K562 (cell line): ENCODE measurements at regions not wholly inside any gene's neighbourhood (a gene's known extent, or its start where the extent isn't known, plus 50 kb on each side); places are given as distances from the start of the nearest gene placed in this dataset.

Experiments
- ATF1 ChIP-seq, 2 experiments: fragments of 450-650 bp in 1 of 2; IDR thresholded peaks; 2 replicates each; pipeline ENCODE4 v1.6.1; 2016; ENCODE audit warnings: missing compliant biosample characterization in 1 of 2, missing genetic modification characterization in 1 of 2
- CBFB ChIP-seq: sonication (generic); formaldehyde crosslinking; IDR thresholded peaks from 2 replicates; pipeline ENCODE4 v1.4.0; 2020; ENCODE audit warnings: mild to moderate bottlenecking, missing genetic modification reagents
- DIDO1 ChIP-seq: fragments of 450-650 bp; IDR thresholded peaks from 2 replicates; pipeline ENCODE4 v1.6.1; 2016; ENCODE audit warnings: low read depth, missing biosample characterization, missing genetic modification characterization
- ESRRB ChIP-seq: fragments of 250-450 bp; sonication (Bioruptor Pico); IDR thresholded peaks from 2 replicates; pipeline ENCODE4 v1.5.0; 2020; ENCODE audit warnings: mild to moderate bottlenecking, moderate library complexity, borderline replicate concordance
- RBM22 ChIP-seq: fragments of 200-400 bp; formaldehyde crosslinking; IDR thresholded peaks from 2 replicates; pipeline ENCODE4 v1.6.1; 2018; ENCODE audit warnings: low read length, low read depth; ENCODE audit not compliant: poor library complexity, severe bottlenecking
- TCF3 ChIP-seq: sonication (generic); formaldehyde crosslinking; IDR thresholded peaks from 2 replicates; pipeline ENCODE4 v1.4.0; 2020; ENCODE audit warnings: mild to moderate bottlenecking, missing genetic modification reagents
- TGIF2 ChIP-seq: sonication (generic); formaldehyde crosslinking; IDR thresholded peaks from 2 replicates; pipeline ENCODE4 v1.8.1; 2022; ENCODE audit warnings: mild to moderate bottlenecking, missing genetic modification reagents, moderate library complexity
- ZNF57 ChIP-seq: fragments of 450-650 bp; formaldehyde crosslinking; IDR thresholded peaks from 2 replicates; pipeline ENCODE4 v1.4.0; 2020; ENCODE audit warnings: mild to moderate bottlenecking, moderate library complexity
- ZNF76 ChIP-seq: fragments of 250-450 bp; sonication (Bioruptor Pico); IDR thresholded peaks from 2 replicates; pipeline ENCODE4 v1.4.0; 2020; ENCODE audit warnings: mild to moderate bottlenecking, moderate library complexity, borderline replicate concordance
- TF ChIP-seq, protein P1 (sequence below): fragments of 450-650 bp; IDR thresholded peaks from 2 replicates; pipeline ENCODE4 v1.6.1; 2016; ENCODE audit warnings: mild to moderate bottlenecking, moderate library complexity
- TF ChIP-seq, protein P2 (sequence below): fragments of 250-450 bp; sonication (Bioruptor Pico); IDR thresholded peaks from 2 replicates; pipeline ENCODE4 v1.8.0; 2021; ENCODE audit warnings: borderline replicate concordance, mild to moderate bottlenecking, moderate library complexity; ENCODE audit not compliant: poor library complexity, severe bottlenecking
- TF ChIP-seq, protein P3 (sequence below): fragments of 250-450 bp; sonication (Bioruptor Pico); IDR thresholded peaks from 2 replicates; pipeline ENCODE4 v1.5.1; 2021; ENCODE audit warnings: mild to moderate bottlenecking
- TF ChIP-seq, protein P4 (sequence below): IDR thresholded peaks from 2 replicates; pipeline ENCODE4 v1.6.1; 2011; ENCODE audit not compliant: insufficient read length; ENCODE audit errors: extremely low read depth

DNA sequence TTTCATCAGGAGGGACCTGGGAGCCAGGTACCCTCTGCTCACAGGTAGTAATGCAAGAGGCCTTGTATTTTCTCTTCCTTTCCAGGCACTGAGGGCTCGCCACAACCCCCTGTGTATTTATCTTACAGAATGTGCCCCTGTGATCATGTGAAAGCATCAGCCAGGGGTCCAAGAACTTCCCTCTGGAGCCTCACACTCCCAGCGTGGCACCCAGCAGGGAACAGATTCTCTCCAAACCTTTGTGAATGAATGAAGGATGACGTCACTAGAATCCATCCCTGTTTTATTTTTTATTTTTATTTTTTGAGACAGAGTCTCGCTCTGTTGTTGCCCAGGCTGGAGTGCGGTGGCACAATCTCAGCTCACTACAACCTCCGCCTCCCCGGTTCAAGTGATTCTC is 107.3 kb upstream of the IER5L start (continued):
- TF ChIP-seq, protein P1, sequence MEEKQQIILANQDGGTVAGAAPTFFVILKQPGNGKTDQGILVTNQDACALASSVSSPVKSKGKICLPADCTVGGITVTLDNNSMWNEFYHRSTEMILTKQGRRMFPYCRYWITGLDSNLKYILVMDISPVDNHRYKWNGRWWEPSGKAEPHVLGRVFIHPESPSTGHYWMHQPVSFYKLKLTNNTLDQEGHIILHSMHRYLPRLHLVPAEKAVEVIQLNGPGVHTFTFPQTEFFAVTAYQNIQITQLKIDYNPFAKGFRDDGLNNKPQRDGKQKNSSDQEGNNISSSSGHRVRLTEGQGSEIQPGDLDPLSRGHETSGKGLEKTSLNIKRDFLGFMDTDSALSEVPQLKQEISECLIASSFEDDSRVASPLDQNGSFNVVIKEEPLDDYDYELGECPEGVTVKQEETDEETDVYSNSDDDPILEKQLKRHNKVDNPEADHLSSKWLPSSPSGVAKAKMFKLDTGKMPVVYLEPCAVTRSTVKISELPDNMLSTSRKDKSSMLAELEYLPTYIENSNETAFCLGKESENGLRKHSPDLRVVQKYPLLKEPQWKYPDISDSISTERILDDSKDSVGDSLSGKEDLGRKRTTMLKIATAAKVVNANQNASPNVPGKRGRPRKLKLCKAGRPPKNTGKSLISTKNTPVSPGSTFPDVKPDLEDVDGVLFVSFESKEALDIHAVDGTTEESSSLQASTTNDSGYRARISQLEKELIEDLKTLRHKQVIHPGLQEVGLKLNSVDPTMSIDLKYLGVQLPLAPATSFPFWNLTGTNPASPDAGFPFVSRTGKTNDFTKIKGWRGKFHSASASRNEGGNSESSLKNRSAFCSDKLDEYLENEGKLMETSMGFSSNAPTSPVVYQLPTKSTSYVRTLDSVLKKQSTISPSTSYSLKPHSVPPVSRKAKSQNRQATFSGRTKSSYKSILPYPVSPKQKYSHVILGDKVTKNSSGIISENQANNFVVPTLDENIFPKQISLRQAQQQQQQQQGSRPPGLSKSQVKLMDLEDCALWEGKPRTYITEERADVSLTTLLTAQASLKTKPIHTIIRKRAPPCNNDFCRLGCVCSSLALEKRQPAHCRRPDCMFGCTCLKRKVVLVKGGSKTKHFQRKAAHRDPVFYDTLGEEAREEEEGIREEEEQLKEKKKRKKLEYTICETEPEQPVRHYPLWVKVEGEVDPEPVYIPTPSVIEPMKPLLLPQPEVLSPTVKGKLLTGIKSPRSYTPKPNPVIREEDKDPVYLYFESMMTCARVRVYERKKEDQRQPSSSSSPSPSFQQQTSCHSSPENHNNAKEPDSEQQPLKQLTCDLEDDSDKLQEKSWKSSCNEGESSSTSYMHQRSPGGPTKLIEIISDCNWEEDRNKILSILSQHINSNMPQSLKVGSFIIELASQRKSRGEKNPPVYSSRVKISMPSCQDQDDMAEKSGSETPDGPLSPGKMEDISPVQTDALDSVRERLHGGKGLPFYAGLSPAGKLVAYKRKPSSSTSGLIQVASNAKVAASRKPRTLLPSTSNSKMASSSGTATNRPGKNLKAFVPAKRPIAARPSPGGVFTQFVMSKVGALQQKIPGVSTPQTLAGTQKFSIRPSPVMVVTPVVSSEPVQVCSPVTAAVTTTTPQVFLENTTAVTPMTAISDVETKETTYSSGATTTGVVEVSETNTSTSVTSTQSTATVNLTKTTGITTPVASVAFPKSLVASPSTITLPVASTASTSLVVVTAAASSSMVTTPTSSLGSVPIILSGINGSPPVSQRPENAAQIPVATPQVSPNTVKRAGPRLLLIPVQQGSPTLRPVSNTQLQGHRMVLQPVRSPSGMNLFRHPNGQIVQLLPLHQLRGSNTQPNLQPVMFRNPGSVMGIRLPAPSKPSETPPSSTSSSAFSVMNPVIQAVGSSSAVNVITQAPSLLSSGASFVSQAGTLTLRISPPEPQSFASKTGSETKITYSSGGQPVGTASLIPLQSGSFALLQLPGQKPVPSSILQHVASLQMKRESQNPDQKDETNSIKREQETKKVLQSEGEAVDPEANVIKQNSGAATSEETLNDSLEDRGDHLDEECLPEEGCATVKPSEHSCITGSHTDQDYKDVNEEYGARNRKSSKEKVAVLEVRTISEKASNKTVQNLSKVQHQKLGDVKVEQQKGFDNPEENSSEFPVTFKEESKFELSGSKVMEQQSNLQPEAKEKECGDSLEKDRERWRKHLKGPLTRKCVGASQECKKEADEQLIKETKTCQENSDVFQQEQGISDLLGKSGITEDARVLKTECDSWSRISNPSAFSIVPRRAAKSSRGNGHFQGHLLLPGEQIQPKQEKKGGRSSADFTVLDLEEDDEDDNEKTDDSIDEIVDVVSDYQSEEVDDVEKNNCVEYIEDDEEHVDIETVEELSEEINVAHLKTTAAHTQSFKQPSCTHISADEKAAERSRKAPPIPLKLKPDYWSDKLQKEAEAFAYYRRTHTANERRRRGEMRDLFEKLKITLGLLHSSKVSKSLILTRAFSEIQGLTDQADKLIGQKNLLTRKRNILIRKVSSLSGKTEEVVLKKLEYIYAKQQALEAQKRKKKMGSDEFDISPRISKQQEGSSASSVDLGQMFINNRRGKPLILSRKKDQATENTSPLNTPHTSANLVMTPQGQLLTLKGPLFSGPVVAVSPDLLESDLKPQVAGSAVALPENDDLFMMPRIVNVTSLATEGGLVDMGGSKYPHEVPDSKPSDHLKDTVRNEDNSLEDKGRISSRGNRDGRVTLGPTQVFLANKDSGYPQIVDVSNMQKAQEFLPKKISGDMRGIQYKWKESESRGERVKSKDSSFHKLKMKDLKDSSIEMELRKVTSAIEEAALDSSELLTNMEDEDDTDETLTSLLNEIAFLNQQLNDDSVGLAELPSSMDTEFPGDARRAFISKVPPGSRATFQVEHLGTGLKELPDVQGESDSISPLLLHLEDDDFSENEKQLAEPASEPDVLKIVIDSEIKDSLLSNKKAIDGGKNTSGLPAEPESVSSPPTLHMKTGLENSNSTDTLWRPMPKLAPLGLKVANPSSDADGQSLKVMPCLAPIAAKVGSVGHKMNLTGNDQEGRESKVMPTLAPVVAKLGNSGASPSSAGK = no peak
- no peak for TF ChIP-seq ZNF76
- TF ChIP-seq, protein P2, sequence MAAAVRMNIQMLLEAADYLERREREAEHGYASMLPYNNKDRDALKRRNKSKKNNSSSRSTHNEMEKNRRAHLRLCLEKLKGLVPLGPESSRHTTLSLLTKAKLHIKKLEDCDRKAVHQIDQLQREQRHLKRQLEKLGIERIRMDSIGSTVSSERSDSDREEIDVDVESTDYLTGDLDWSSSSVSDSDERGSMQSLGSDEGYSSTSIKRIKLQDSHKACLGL (CRISPR knock-in tag) = no peak
- TF ChIP-seq TCF3 (CRISPR knock-in tag) = no peak
- TF ChIP-seq, protein P3, sequence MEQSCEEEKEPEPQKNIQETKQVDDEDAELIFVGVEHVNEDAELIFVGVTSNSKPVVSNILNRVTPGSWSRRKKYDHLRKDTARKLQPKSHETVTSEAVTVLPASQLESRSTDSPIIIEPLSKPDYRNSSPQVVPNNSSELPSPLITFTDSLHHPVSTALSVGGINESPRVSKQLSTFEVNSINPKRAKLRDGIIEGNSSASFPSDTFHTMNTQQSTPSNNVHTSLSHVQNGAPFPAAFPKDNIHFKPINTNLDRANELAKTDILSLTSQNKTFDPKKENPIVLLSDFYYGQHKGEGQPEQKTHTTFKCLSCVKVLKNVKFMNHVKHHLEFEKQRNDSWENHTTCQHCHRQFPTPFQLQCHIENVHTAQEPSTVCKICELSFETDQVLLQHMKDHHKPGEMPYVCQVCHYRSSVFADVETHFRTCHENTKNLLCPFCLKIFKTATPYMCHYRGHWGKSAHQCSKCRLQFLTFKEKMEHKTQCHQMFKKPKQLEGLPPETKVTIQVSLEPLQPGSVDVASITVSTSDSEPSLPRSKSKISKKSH (CRISPR knock-in tag) = no peak
- no peak for TF ChIP-seq RBM22
- no peak for TF ChIP-seq ESRRB (CRISPR knock-in tag)
- TF ChIP-seq TGIF2 (CRISPR knock-in tag) = no peak
- TF ChIP-seq ZNF57 (CRISPR knock-in tag) = no peak
- TF ChIP-seq ATF1 (CRISPR knock-in tag; IDR thresholded peaks at IDR 0.05) = no peak
- TF ChIP-seq ATF1 (tag; IDR thresholded peaks at IDR 0.05) = peak; percentile 47; the same call in 1 of the 2 replicates
- TF ChIP-seq CBFB = no peak
- TF ChIP-seq, protein P4, sequence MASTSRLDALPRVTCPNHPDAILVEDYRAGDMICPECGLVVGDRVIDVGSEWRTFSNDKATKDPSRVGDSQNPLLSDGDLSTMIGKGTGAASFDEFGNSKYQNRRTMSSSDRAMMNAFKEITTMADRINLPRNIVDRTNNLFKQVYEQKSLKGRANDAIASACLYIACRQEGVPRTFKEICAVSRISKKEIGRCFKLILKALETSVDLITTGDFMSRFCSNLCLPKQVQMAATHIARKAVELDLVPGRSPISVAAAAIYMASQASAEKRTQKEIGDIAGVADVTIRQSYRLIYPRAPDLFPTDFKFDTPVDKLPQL = no peak
- no peak for TF ChIP-seq DIDO1 (tag)
